ENCODE measurements at regions not wholly inside any gene's neighbourhood (a gene's known extent, or its start where the extent isn't known, plus 50 kb on each side); places are given as distances from the start of the nearest gene placed in this dataset.

DNA sequence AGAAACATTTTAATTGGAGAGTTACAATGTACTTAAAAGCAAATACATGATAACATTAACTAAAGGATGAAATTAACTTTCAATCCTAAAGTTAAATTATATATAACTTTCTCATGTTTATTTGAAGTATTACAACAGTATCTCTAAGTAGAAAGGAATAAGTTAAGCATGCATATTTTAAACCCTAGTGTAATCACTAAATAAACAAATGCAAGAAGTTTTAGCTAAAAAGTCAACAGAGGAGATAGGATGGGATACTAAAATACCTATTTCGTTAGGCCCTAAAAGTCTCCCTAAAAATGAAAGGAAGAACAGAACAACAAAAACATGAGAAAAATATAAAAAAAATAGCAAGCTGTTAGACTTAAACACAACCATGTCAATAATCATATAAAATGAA, 361.3 kb upstream of the THBS1 start:
- Histone ChIP-seq H3K4me1 (ENCODE audit: insufficient read depth) (peaks cover 4% of the 10 kb centered on the region; the same call in 1 of the 2 replicates), H3K27me3 (replicated peaks; ENCODE audit: insufficient read depth) (no peaks in the 10 kb centered on the region), H3K4me2 (ENCODE audit: unreplicated experiment) (no peak overlapping the region), H3K36me3 (ENCODE audit: low read depth) (no peaks in the 10 kb centered on the region), H3F3A (ENCODE audit: insufficient read depth) (no peaks in the 10 kb centered on the region), H3K9ac (no peak overlapping the region), H4K20me1 (ENCODE audit: insufficient read depth) (no peaks in the 10 kb centered on the region), H2AFZ (peak overlapping the region; percentile 6; the same call in 1 of the 2 replicates), H3K4me3 (no peak overlapping the region), H3K9me3 (ENCODE audit: low read depth) (no peaks in the 10 kb centered on the region), H3K27ac (no peak overlapping the region), H3K9me2 (ENCODE audit: insufficient read depth) (no peaks in the 10 kb centered on the region), H3K79me2 (ENCODE audit: insufficient read depth) (no peaks in the 10 kb centered on the region)
- in situ Hi-C loops (cut with MboI), result no loop called here
- no peak for DNase-seq
- 68 to 89% methylated on average over 1 of the region's 1 CpG for WGBS, 2 experiments (ENCODE audit: low coverage in 1 of 2, low lambda C conversion rate in 2 of 2, missing lambda C conversion rate in 2 of 2)
- no peak for TF ChIP-seq EZH2 (IDR thresholded peaks at IDR 0.05; ENCODE audit: insufficient read depth, poor library complexity, severe bottlenecking)
- TF ChIP-seq EZH2phosphoT487 (IDR thresholded peaks at IDR 0.05; ENCODE audit: insufficient read depth, low read depth), result no peak

DNA sequence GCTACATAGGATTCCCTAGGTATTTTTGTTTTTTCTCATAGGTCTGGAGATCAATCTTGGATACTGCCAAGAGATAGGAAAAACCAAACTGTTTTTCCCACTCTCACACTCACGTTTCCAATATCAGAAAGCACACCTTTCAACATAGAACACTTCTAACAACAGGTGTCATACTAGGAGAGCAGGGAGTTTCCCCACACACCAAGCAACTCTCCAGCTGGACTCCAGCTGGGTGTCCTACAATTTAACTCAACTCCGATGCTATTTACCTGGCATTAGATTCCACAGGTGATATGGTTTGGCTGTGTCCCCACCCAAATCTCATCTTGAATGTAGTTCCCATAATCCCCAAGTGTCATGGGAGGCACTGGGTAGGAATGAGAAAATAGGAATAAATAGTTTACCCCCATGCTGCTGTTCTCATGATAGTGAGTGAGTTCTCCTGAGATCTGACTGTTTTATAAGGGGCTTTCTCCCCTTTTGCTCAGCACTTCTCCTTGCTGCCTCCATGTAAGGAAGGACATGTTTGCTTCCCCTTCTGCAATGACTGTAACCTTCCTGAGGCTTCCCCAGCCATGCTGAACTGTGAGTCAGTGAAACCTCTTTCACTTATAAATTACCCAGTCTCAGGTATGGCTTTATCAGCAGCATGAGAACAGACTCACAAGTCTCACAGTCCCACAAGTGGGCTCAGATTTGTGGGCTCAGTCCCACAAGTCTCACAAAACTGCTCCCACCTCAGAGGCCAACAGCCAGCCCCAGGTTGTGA, 354.5 kb upstream of the THBS1 start:
- in situ Hi-C loops (cut with MboI), result no loop called here
- peaks cover 22% of the 10 kb centered on the region for H3F3A ChIP-seq (ENCODE audit: insufficient read depth)
- no peaks in the 10 kb centered on the region for H3K79me2 ChIP-seq (ENCODE audit: insufficient read depth)
- H3K4me1 ChIP-seq (ENCODE audit: insufficient read depth), result peaks cover 8% of the 10 kb centered on the region
- no peaks in the 10 kb centered on the region for H3K9me2 ChIP-seq (ENCODE audit: insufficient read depth)
- no peak for DNase-seq
- H2AFZ ChIP-seq, result no peak overlapping the region
- H3K27me3 ChIP-seq (replicated peaks; ENCODE audit: insufficient read depth), result no peaks in the 10 kb centered on the region
- WGBS, 2 experiments (ENCODE audit: low coverage in 1 of 2, low lambda C conversion rate in 2 of 2, missing lambda C conversion rate in 2 of 2), result 91 to 93% methylated on average over 2 of the region's 2 CpGs
- H3K9ac ChIP-seq, result no peak overlapping the region
- H3K27ac ChIP-seq, result no peak overlapping the region
- TF ChIP-seq EZH2 (IDR thresholded peaks at IDR 0.05; ENCODE audit: insufficient read depth, poor library complexity, severe bottlenecking) (no peak), EZH2phosphoT487 (IDR thresholded peaks at IDR 0.05; ENCODE audit: insufficient read depth, low read depth) (no peak)
- no peak overlapping the region for H3K4me3 ChIP-seq
- H3K9me3 ChIP-seq (ENCODE audit: low read depth), result no peaks in the 10 kb centered on the region
- no peaks in the 10 kb centered on the region for H4K20me1 ChIP-seq (ENCODE audit: insufficient read depth)
- H3K36me3 ChIP-seq (ENCODE audit: low read depth), result no peaks in the 10 kb centered on the region
- no peak overlapping the region for H3K4me2 ChIP-seq (ENCODE audit: unreplicated experiment)

DNA sequence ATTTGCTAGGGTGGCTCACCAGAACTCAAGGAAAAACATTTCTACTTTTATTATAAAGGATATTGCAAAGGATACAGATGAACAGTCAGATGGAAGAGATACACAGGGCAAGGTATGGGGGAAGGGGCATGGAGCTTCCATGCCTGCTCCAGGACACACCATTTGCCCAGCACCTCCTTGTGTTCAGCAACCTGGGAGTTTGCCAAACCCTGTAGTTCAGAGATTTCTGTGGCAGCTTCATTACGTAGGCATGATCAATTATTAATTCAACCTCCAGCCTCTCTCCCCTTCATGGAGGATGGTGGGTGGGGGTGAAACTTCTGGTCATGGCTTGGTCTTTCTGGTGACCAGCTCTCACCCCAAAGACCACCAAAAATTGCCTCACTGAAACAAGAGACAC, 353.9 kb upstream of the THBS1 start:
- Histone ChIP-seq H3F3A (ENCODE audit: insufficient read depth) (peaks cover 29% of the 10 kb centered on the region), H3K9me3 (ENCODE audit: low read depth) (no peaks in the 10 kb centered on the region), H3K4me3 (no peak overlapping the region), H3K36me3 (ENCODE audit: low read depth) (no peaks in the 10 kb centered on the region), H3K27me3 (replicated peaks; ENCODE audit: insufficient read depth) (no peaks in the 10 kb centered on the region), H3K9me2 (ENCODE audit: insufficient read depth) (no peaks in the 10 kb centered on the region), H3K4me2 (ENCODE audit: unreplicated experiment) (no peak overlapping the region), H4K20me1 (ENCODE audit: insufficient read depth) (no peaks in the 10 kb centered on the region), H3K27ac (no peak overlapping the region), H3K9ac (no peak overlapping the region), H3K4me1 (ENCODE audit: insufficient read depth) (peaks cover 15% of the 10 kb centered on the region), H3K79me2 (ENCODE audit: insufficient read depth) (no peaks in the 10 kb centered on the region), H2AFZ (no peak overlapping the region)
- in situ Hi-C loops (cut with MboI), result no loop called here
- no peak for TF ChIP-seq EZH2 (IDR thresholded peaks at IDR 0.05; ENCODE audit: insufficient read depth, poor library complexity, severe bottlenecking)
- TF ChIP-seq EZH2phosphoT487 (IDR thresholded peaks at IDR 0.05; ENCODE audit: insufficient read depth, low read depth), result no peak
- DNase-seq, result no peak
- 100% methylated on average over 1 of the region's 1 CpG for WGBS, 2 experiments (ENCODE audit: low coverage in 1 of 2, low lambda C conversion rate in 2 of 2, missing lambda C conversion rate in 2 of 2)

DNA sequence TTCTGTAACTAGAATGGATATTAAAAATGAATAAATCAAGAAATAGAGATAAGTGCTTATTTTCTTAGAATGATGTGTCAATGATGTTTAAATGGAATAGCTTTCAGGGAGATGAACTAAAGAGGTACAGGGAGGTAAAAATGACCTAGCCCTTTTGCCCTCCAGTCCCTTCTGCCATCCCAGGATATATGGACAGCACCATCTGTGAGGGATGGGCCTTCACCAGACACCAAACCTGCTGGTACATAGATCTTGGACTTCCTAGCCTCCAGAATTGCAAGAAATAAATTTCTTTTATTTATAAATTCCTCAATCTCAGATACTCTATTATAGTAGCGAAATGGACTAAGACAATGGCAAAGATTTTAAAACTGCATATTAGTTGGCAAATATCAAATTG, 352.0 kb upstream of the THBS1 start:
- Histone ChIP-seq H3K27me3 (replicated peaks; ENCODE audit: insufficient read depth) (no peaks in the 10 kb centered on the region), H3K36me3 (ENCODE audit: low read depth) (no peaks in the 10 kb centered on the region), H3K4me1 (ENCODE audit: insufficient read depth) (peaks cover 26% of the 10 kb centered on the region), H3K27ac (no peak overlapping the region), H4K20me1 (ENCODE audit: insufficient read depth) (no peaks in the 10 kb centered on the region), H3K9me2 (ENCODE audit: insufficient read depth) (no peaks in the 10 kb centered on the region), H2AFZ (no peak overlapping the region), H3K9me3 (ENCODE audit: low read depth) (no peaks in the 10 kb centered on the region), H3F3A (ENCODE audit: insufficient read depth) (peaks cover 43% of the 10 kb centered on the region), H3K4me3 (no peak overlapping the region), H3K79me2 (ENCODE audit: insufficient read depth) (no peaks in the 10 kb centered on the region), H3K4me2 (ENCODE audit: unreplicated experiment) (no peak overlapping the region), H3K9ac (no peak overlapping the region)
- in situ Hi-C loops (cut with MboI), result no loop called here
- no peak for TF ChIP-seq EZH2phosphoT487 (IDR thresholded peaks at IDR 0.05; ENCODE audit: insufficient read depth, low read depth)
- no peak for TF ChIP-seq EZH2 (IDR thresholded peaks at IDR 0.05; ENCODE audit: insufficient read depth, poor library complexity, severe bottlenecking)
- DNase-seq, result no peak
- 97 to 100% methylated on average over 1 of the region's 1 CpG for WGBS, 2 experiments (ENCODE audit: low coverage in 1 of 2, low lambda C conversion rate in 2 of 2, missing lambda C conversion rate in 2 of 2)
